ENCODE measurements at regions not wholly inside any gene's neighbourhood (a gene's known extent, or its start where the extent isn't known, plus 50 kb on each side); places are given as distances from the start of the nearest gene placed in this dataset.

- no peak for TF ChIP-seq ZBTB4 (CRISPR knock-in tag; IDR thresholded peaks at IDR 0.05)
- no peak for TF ChIP-seq RAD51 (IDR thresholded peaks at IDR 0.05)
- TF ChIP-seq ZNF24 (IDR thresholded peaks at IDR 0.05) = no peak
- TF ChIP-seq HDAC6 (IDR thresholded peaks at IDR 0.05; ENCODE audit: unreplicated experiment) = no peak
- no peak for TF ChIP-seq ZNF687 (IDR thresholded peaks at IDR 0.05)
- TF ChIP-seq PAX8 (IDR thresholded peaks at IDR 0.05) = no peak
Measured at GRCh38 chr3:43786526-43787305, 96.0 kb downstream of the ABHD5 start (continued).
